DOHH2 (cell line): ENCODE measurements at regions not wholly inside any gene's neighbourhood (a gene's known extent, or its start where the extent isn't known, plus 50 kb on each side); places are given as distances from the start of the nearest gene placed in this dataset.

Experiments used
- CTCF ChIP-seq: fragments of 200-600 bp; sonication (generic); IDR thresholded peaks from one replicate; pipeline ENCODE4 v1.5.1; 2014; ENCODE audit warnings: antibody characterized with exemption, mild to moderate bottlenecking, low read depth, low read length; ENCODE audit not compliant: poor library complexity, severe bottlenecking
- EZH2phosphoT487 ChIP-seq: fragments of 200-600 bp; sonication (generic); IDR thresholded peaks from 2 replicates; pipeline ENCODE4 v1.6.1; 2017; ENCODE audit warnings: borderline replicate concordance, mild to moderate bottlenecking, antibody characterized with exemption, low read length, moderate library complexity, mixed read lengths

GRCh38 chr2:147082850-147083522 lies 761.8 kb upstream of the ACVR2A start:
- TF ChIP-seq CTCF (peak; percentile 83), EZH2phosphoT487 (no peak)
